Hepatocyte (in vitro differentiated cells): ENCODE measurements at regions not wholly inside any gene's neighbourhood (a gene's known extent, or its start where the extent isn't known, plus 50 kb on each side); places are given as distances from the start of the nearest gene placed in this dataset.
"Not testable (repeated sequence)": the region's sequence is repeated elsewhere in the genome, so short reads cannot be mapped to it uniquely, and the experiment has no call there.

Experiments
- DNase-seq: peaks from one replicate; pipeline ENCODE4 v3.0.0-alpha.2; 2016; ENCODE audit warnings: low spot score
- H2AFZ ChIP-seq: fragments of 200-600 bp; sonication (generic); 2 replicates; pipeline ENCODE4 v1.6.0; 2016; ENCODE audit warnings: antibody characterized with exemption, mild to moderate bottlenecking
- H3K27ac ChIP-seq: fragments of 200-600 bp; sonication (generic); 2 replicates; pipeline ENCODE4 v1.5.1; 2016; ENCODE audit warnings: mild to moderate bottlenecking
- H3K27me3 ChIP-seq: fragments of 200-600 bp; sonication (generic); 2 replicates; pipeline ENCODE4 v1.6.1; 2016
- H3K36me3 ChIP-seq: fragments of 200-600 bp; sonication (generic); replicated peaks from 2 replicates; pipeline ENCODE4 v1.5.1; 2016; ENCODE audit warnings: low read depth; ENCODE audit not compliant: insufficient read depth
- H3K4me1 ChIP-seq: fragments of 200-600 bp; sonication (generic); 2 replicates; pipeline ENCODE4 v1.5.1; 2016; ENCODE audit warnings: mild to moderate bottlenecking, moderate library complexity; ENCODE audit not compliant: insufficient read depth
- H3K4me2 ChIP-seq: fragments of 200-600 bp; sonication (generic); 2 replicates; pipeline ENCODE4 v1.6.0; 2016
- H3K4me3 ChIP-seq: fragments of 200-600 bp; sonication (generic); 2 replicates; pipeline ENCODE4 v1.5.1; 2016; ENCODE audit warnings: mild to moderate bottlenecking
- H3K79me2 ChIP-seq: fragments of 200-600 bp; sonication (generic); 2 replicates; pipeline ENCODE4 v1.6.0; 2017; ENCODE audit warnings: mild to moderate bottlenecking
- H3K9me2 ChIP-seq: fragments of 200-600 bp; sonication (generic); replicated peaks from 2 replicates; pipeline ENCODE4 v1.6.0; 2017; ENCODE audit warnings: mild to moderate bottlenecking; ENCODE audit not compliant: insufficient read depth
- H3K9me3 ChIP-seq: fragments of 200-600 bp; sonication (generic); 2 replicates; pipeline ENCODE4 v1.5.1; 2016; ENCODE audit warnings: low read depth, mild to moderate bottlenecking
- H4K20me1 ChIP-seq: fragments of 200-600 bp; sonication (generic); 2 replicates; pipeline ENCODE4 v1.6.0; 2016; ENCODE audit warnings: mild to moderate bottlenecking; ENCODE audit not compliant: insufficient read depth, poor library complexity, severe bottlenecking
- CTCF ChIP-seq: fragments of 200-600 bp; sonication (generic); IDR thresholded peaks from 2 replicates; pipeline ENCODE4 v1.5.1; 2016; ENCODE audit warnings: antibody characterized with exemption, mild to moderate bottlenecking; ENCODE audit not compliant: poor library complexity
- EZH2 ChIP-seq: fragments of 200-600 bp; sonication (generic); IDR thresholded peaks from 2 replicates; pipeline ENCODE4 v1.6.1; 2016; ENCODE audit warnings: antibody characterized with exemption, mild to moderate bottlenecking, borderline replicate concordance
- EZH2phosphoT487 ChIP-seq: fragments of 200-600 bp; sonication (generic); IDR thresholded peaks from one replicate; pipeline ENCODE4 v1.6.1; 2018; ENCODE audit warnings: antibody characterized with exemption, mild to moderate bottlenecking, low read depth, moderate library complexity; ENCODE audit not compliant: unreplicated experiment, severe bottlenecking
- WGBS: methylation state at CpG from one replicate; pipeline ENCODE4 v1.1.6; 2016; ENCODE audit warnings: low lambda C conversion rate; ENCODE audit errors: missing lambda C conversion rate; 5-methylcytosine and 5-hydroxymethylcytosine counted together

- no peaks in the 10 kb centered on the region for H3K4me1 ChIP-seq
- H3K79me2 ChIP-seq: no peaks in the 10 kb centered on the region
- H3K27ac ChIP-seq: no peak overlapping the region
- H3K9me2 ChIP-seq: no peaks in the 10 kb centered on the region
- 60% methylated on average over 6 of the region's 6 CpGs for WGBS
- DNase-seq: no peak
- no peak overlapping the region for H2AFZ ChIP-seq
- TF ChIP-seq CTCF (no peak), EZH2phosphoT487 (no peak), EZH2 (no peak)
- no peaks in the 10 kb centered on the region for H3K27me3 ChIP-seq
- peak overlapping the region; percentile 19 for H3K4me2 ChIP-seq
- no peak overlapping the region for H3K4me3 ChIP-seq
- H4K20me1 ChIP-seq: no peaks in the 10 kb centered on the region
- no peaks in the 10 kb centered on the region for H3K9me3 ChIP-seq
- H3K36me3 ChIP-seq: no peaks in the 10 kb centered on the region
These were observed 136.2 kb upstream of the FZD8 start for GRCh38 chr10:35778306-35778705.

GRCh38 chr10:35776557-35776956 lies 134.5 kb upstream of the FZD8 start:
- not testable (repeated sequence) for H3K4me1 ChIP-seq, H3K9me2 ChIP-seq, H3K9me3 ChIP-seq, H3K36me3 ChIP-seq, H4K20me1 ChIP-seq, DNase-seq, H3K79me2 ChIP-seq, H3K4me2 ChIP-seq, H3K27me3 ChIP-seq, H3K4me3 ChIP-seq, H2AFZ ChIP-seq, H3K27ac ChIP-seq

- Histone ChIP-seq H3K4me1 (peaks cover 8% of the 10 kb centered on the region), H4K20me1 (no peaks in the 10 kb centered on the region), H3K9me3 (no peaks in the 10 kb centered on the region), H3K36me3 (no peaks in the 10 kb centered on the region), H3K27ac (no peak overlapping the region), H3K79me2 (no peaks in the 10 kb centered on the region), H3K9me2 (no peaks in the 10 kb centered on the region), H3K4me3 (no peak overlapping the region), H2AFZ (no peak overlapping the region), H3K4me2 (no peak overlapping the region), H3K27me3 (no peaks in the 10 kb centered on the region)
- 87% methylated on average over 3 of the region's 3 CpGs for WGBS
- TF ChIP-seq CTCF (no peak), EZH2phosphoT487 (no peak), EZH2 (no peak)
- DNase-seq: no peak
These were observed 132.0 kb upstream of the FZD8 start for GRCh38 chr10:35774109-35774508.

GRCh38 chr10:35770817-35771355 lies 128.8 kb upstream of the FZD8 start:
- Histone ChIP-seq H3K36me3 (no peaks in the 10 kb centered on the region), H3K4me2 (no peak overlapping the region), H3K9me2 (no peaks in the 10 kb centered on the region), H3K27me3 (no peaks in the 10 kb centered on the region), H3K9me3 (no peaks in the 10 kb centered on the region), H3K4me3 (no peak overlapping the region), H3K4me1 (peaks cover 12% of the 10 kb centered on the region), H4K20me1 (no peaks in the 10 kb centered on the region), H3K79me2 (no peaks in the 10 kb centered on the region), H3K27ac (no peak overlapping the region), H2AFZ (no peak overlapping the region)
- TF ChIP-seq EZH2phosphoT487: peak; percentile 87
- TF ChIP-seq EZH2: no peak
- DNase-seq: peak; percentile 50
- WGBS: 30% methylated on average over 4 of the region's 4 CpGs
